ENCODE measurements at regions not wholly inside any gene's neighbourhood (a gene's known extent, or its start where the extent isn't known, plus 50 kb on each side); places are given as distances from the start of the nearest gene placed in this dataset.

- no peak for DNase-seq
These were observed 202.1 kb downstream of the SEC23A start for GRCh38 chr14:38900887-38901286.

GRCh38 chr14:38887696-38888095, 215.3 kb downstream of the SEC23A start:
- DNase-seq: no peak

- no peak for DNase-seq
These were observed 218.9 kb downstream of the SEC23A start for GRCh38 chr14:38884109-38884508.

GRCh38 chr14:38883127-38883526, 219.9 kb downstream of the SEC23A start:
- no peak for DNase-seq

GRCh38 chr14:38882533-38882932, 220.5 kb downstream of the SEC23A start:
- DNase-seq: no peak

GRCh38 chr14:38880643-38881524, 222.2 kb downstream of the SEC23A start:
- no peak for DNase-seq

GRCh38 chr14:38877744-38878388, 225.2 kb downstream of the SEC23A start:
- DNase-seq: no peak

- no peak for DNase-seq
These were observed 228.3 kb downstream of the SEC23A start for GRCh38 chr14:38874721-38875120.

- DNase-seq: no peak
These were observed 229.0 kb downstream of the SEC23A start for GRCh38 chr14:38873941-38874612.

GRCh38 chr14:38870296-38870836, 232.7 kb downstream of the SEC23A start:
- DNase-seq: no peak

GRCh38 chr14:38868399-38869290, 234.4 kb downstream of the SEC23A start:
- peak; percentile 29 for DNase-seq

GRCh38 chr14:38867561-38868150, 235.4 kb downstream of the SEC23A start:
- DNase-seq: peak; percentile 79

- peak; percentile 37 for DNase-seq
These were observed 236.6 kb downstream of the SEC23A start for GRCh38 chr14:38866461-38866860.

- no peak for DNase-seq
These were observed 240.7 kb downstream of the SEC23A start for GRCh38 chr14:38862366-38862765.

- DNase-seq: no peak
These were observed 242.5 kb downstream of the SEC23A start for GRCh38 chr14:38860530-38860929.

- DNase-seq: no peak
These were observed 246.2 kb downstream of the SEC23A start for GRCh38 chr14:38856798-38857197.

GRCh38 chr14:38855513-38855912, 247.5 kb downstream of the SEC23A start:
- DNase-seq: no peak

- DNase-seq: no peak
These were observed 251.9 kb downstream of the SEC23A start for GRCh38 chr14:38851111-38851510.

GRCh38 chr14:38850664-38851063, 252.4 kb downstream of the SEC23A start:
- DNase-seq: no peak

- no peak for DNase-seq
These were observed 254.6 kb downstream of the SEC23A start for GRCh38 chr14:38848243-38848935.

GRCh38 chr14:38847161-38847560, 255.9 kb downstream of the SEC23A start:
- DNase-seq: no peak
